Activated CD4-positive, alpha-beta T cell treated with anti-CD3 and anti-CD28 coated beads, Interleukin-2, amount 10 ng/mL, durations not matched to agents 7 days and 5 days (primary cell): ENCODE measurements at regions not wholly inside any gene's neighbourhood (a gene's known extent, or its start where the extent isn't known, plus 50 kb on each side); places are given as distances from the start of the nearest gene placed in this dataset.

Experiments used
- CTCF ChIA-PET: fragments of 350-600 bp; sonication (Branson Sonifier 250); formaldehyde crosslinking; loops from one replicate; lab custom pipeline; 2021; ENCODE audit warnings: antibody characterized with exemption; lab: Charles Lee
- POLR2A ChIA-PET: fragments of 350-600 bp; sonication (Branson Sonifier 250); formaldehyde crosslinking; loops from one replicate; lab custom pipeline; 2021; ENCODE audit warnings: antibody characterized with exemption; lab: Charles Lee
- DNase-seq: peaks from one replicate; pipeline ENCODE4 v3.0.0-alpha.2; 2020
- H3K27ac Mint-ChIP-seq: one replicate; pipeline ENCODE4 v1.8.0; 2021; ENCODE audit warnings: mild to moderate bottlenecking, moderate library complexity, mixed read lengths
- H3K27me3 Mint-ChIP-seq: one replicate; pipeline ENCODE4 v1.8.0; 2021; ENCODE audit warnings: mixed read lengths
- H3K36me3 Mint-ChIP-seq: one replicate; pipeline ENCODE4 v1.8.0; 2021; ENCODE audit warnings: low read depth, mixed read lengths
- H3K4me1 Mint-ChIP-seq: one replicate; pipeline ENCODE4 v1.8.0; 2021; ENCODE audit warnings: mixed read lengths
- H3K4me3 Mint-ChIP-seq: one replicate; pipeline ENCODE4 v1.8.0; 2021; ENCODE audit warnings: mild to moderate bottlenecking, moderate library complexity, mixed read lengths
- H3K9me3 Mint-ChIP-seq: one replicate; pipeline ENCODE4 v1.8.0; 2021; ENCODE audit warnings: mixed read lengths

GRCh38 chr11:111128076-111128870 is 117.3 kb upstream of the POU2AF2 start:
- Mint-ChIP-seq H3K27me3 (peaks cover 8% of the 10 kb centered on the region), H3K9me3 (no peaks in the 10 kb centered on the region), H3K27ac (no peak overlapping the region), H3K4me1 (no peaks in the 10 kb centered on the region), H3K36me3 (no peaks in the 10 kb centered on the region), H3K4me3 (no peak overlapping the region)
- POLR2A ChIA-PET = no interaction called here
- CTCF ChIA-PET = no interaction called here
- DNase-seq = no peak

DNA sequence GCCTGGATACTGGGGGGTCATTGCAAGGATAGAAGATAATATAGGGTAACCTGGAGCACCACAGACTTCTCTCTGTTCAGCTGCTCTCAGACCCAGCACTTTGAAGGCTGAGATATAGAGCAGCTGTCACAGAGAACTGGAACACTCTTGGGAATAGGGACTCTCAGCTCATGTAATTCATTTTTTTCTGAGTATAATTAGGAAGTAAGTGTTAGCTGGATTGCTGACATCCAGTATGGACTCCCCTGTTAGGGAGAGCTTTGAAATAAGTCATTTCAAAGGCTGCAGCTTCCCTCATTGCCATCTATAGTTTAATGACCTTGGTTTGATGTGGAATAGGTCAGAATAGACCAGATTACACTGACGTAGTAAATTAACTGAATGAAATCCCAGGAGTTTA is 120.8 kb upstream of the POU2AF2 start:
- Mint-ChIP-seq H3K9me3 (no peaks in the 10 kb centered on the region), H3K27ac (no peak overlapping the region), H3K36me3 (no peaks in the 10 kb centered on the region), H3K4me3 (no peak overlapping the region), H3K4me1 (no peaks in the 10 kb centered on the region), H3K27me3 (peaks cover 5% of the 10 kb centered on the region)
- ChIA-PET CTCF (no interaction called here), POLR2A (no interaction called here)
- DNase-seq = no peak

DNA sequence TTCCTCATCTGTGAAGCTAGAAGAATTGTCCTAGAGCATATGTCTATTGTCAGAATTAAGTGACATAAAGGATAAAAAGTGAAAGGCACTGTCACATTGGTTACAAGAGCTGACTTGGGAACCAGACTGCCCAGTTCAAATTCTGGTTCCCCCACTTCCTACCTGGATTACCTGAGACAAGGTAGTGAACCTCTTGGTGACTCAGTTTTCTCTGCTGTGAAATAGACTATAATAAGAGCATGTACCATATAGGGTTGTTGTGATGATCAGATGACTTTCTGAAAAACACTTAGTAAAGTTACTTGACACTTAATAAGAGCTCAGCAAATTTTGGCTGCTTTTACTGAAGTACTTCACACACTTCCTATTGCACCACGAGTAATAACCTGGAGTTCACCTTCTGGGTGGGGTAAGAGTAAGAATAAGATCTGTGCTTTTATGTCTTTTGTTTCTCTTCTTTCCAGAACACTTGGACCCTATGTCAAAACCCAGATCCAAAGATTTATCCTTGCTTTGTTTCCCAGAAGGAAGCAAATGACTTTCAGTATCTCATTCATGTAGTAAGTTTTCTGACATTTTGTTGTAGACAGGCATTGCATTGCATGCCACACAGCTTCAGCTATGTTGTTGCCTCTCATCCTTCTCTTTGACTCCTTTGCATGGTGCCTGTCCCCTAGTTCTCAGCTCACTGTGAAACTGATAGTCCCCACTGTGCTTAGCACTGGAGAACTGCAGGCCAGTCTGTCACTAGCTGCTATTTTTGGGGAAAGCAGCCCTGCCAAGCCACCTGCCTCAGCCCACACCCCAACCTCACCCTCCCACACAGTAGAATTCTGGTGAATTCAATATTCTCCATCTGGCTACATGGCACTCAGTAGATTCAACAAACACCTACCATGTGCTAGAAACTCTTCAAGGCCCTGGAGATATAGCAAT is 121.8 kb upstream of the POU2AF2 start:
- DNase-seq = no peak
- H3K36me3 Mint-ChIP-seq = no peaks in the 10 kb centered on the region
- H3K27ac Mint-ChIP-seq = no peak overlapping the region
- POLR2A ChIA-PET = no interaction called here
- H3K27me3 Mint-ChIP-seq = peaks cover 5% of the 10 kb centered on the region
- H3K9me3 Mint-ChIP-seq = no peaks in the 10 kb centered on the region
- H3K4me3 Mint-ChIP-seq = no peak overlapping the region
- CTCF ChIA-PET = interaction anchor here (0.5 kb wide), 1 partner anchor 9 kb away, joined by 5 read pairs; no protein-coding TSS in a partner anchor
- no peaks in the 10 kb centered on the region for H3K4me1 Mint-ChIP-seq

DNA sequence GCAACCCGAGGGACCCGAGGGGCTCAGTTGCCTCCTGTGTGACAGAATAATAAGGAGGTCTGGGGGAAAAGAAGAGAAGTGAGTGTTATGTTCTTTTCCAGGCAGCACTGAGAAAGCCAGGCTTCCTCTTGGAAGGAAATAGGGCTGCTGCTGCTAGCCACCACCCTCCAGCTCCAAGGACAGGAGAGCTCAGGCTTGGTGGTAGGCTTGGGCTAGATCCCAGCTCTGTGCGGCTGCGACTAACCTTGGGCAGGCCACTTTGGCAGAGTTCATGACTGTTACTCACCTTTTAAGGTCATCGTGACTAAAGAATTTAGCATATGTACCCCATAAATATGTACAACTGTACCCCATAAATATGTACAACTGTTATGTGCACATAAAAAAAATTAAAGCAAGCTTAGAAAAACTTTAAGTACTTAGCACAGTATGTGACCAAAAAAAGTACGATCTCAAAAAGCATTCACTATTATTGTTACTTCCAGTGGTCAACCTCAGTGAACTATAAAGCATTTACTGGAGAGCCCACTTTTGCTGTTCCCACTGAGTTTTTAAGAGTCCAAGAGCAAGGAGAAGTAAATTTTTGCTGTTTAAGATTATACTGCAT is 124.7 kb upstream of the POU2AF2 start:
- CTCF ChIA-PET = no interaction called here

DNA sequence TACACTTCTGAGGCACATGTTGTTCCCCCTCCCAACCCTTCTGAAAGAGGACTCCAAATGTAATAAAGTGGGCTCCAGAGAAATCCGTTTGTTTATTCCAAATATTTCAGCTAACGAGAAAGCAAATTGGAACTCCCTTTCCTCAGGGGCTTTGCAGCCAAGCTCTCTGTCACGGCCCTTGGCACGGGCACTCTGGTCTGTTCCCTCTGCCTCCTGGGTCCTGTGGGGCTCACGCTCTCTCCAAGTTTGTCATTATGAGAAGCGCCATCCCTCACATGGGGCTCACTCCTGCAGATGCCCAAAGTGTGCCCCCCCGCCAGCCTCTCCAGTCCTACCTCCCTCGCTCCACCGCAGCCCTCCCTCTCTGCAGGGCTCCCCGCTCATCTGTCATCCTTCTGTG is 125.4 kb upstream of the POU2AF2 start:
- Mint-ChIP-seq H3K36me3 (no peaks in the 10 kb centered on the region), H3K27ac (no peak overlapping the region), H3K27me3 (no peaks in the 10 kb centered on the region), H3K4me1 (no peaks in the 10 kb centered on the region), H3K4me3 (no peak overlapping the region), H3K9me3 (no peaks in the 10 kb centered on the region)
- no peak for DNase-seq
- POLR2A ChIA-PET = no interaction called here
- CTCF ChIA-PET = no interaction called here

More for the DNA sequence above, 124.7 kb upstream of the POU2AF2 start:
- Mint-ChIP-seq H3K27ac (no peak overlapping the region), H3K36me3 (no peaks in the 10 kb centered on the region), H3K9me3 (no peaks in the 10 kb centered on the region), H3K4me3 (no peak overlapping the region), H3K27me3 (no peaks in the 10 kb centered on the region), H3K4me1 (no peaks in the 10 kb centered on the region)
- no peak for DNase-seq
- POLR2A ChIA-PET = no interaction called here

DNA sequence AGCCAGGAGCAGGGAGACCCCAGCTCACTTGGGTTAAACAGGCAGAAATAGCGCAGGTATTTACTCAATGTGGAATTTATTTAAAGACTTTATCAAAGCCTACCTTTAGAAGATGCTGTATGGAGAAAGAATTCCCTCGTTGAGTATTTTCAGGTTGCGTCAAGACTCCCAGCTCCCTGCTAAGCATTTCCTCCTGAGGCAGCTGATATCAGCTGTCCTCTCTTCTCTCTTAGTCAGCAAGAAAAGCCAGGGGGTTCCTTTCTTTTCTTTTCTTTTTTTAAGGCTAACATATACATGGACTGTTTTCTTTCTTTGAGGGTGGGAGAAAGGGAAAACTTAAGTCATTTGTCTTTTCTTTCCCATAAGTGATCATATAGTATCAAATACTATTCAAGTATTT is 125.8 kb upstream of the POU2AF2 start:
- Mint-ChIP-seq H3K27ac (no peak overlapping the region), H3K36me3 (no peaks in the 10 kb centered on the region), H3K4me3 (no peak overlapping the region), H3K9me3 (no peaks in the 10 kb centered on the region), H3K27me3 (no peaks in the 10 kb centered on the region), H3K4me1 (no peaks in the 10 kb centered on the region)
- ChIA-PET POLR2A (no interaction called here), CTCF (no interaction called here)
- DNase-seq = no peak

DNA sequence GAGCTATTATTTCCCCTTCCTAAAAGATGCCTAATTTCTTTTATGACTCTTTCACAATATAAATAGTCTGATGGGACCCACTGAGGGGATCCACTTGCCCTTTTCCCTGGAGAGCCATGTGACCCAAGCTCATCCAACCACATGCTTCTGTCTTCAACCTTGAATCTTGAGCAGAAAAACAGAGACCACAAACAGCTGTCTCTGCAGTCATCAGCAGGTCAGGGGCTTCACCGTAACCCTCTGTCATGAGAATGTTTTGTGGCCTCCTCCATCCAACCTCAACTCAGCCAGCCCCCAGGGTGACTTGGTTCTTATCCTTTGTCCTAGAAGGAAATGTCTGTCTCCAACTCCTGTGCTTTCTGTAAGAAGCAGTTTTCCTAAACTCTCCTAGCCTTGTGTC is 129.6 kb upstream of the POU2AF2 start:
- DNase-seq = no peak
- ChIA-PET CTCF (no interaction called here), POLR2A (no interaction called here)
- Mint-ChIP-seq H3K9me3 (no peaks in the 10 kb centered on the region), H3K27ac (no peak overlapping the region), H3K4me1 (no peaks in the 10 kb centered on the region), H3K4me3 (no peak overlapping the region), H3K36me3 (no peaks in the 10 kb centered on the region), H3K27me3 (no peaks in the 10 kb centered on the region)

GRCh38 chr11:111114091-111114490 is 131.4 kb upstream of the POU2AF2 start:
- ChIA-PET CTCF (no interaction called here), POLR2A (no interaction called here)
- H3K27ac Mint-ChIP-seq = no peak overlapping the region
- H3K4me3 Mint-ChIP-seq = no peak overlapping the region
- no peaks in the 10 kb centered on the region for H3K27me3 Mint-ChIP-seq
- DNase-seq = no peak
- H3K36me3 Mint-ChIP-seq = no peaks in the 10 kb centered on the region
- no peaks in the 10 kb centered on the region for H3K9me3 Mint-ChIP-seq
- no peaks in the 10 kb centered on the region for H3K4me1 Mint-ChIP-seq

DNA sequence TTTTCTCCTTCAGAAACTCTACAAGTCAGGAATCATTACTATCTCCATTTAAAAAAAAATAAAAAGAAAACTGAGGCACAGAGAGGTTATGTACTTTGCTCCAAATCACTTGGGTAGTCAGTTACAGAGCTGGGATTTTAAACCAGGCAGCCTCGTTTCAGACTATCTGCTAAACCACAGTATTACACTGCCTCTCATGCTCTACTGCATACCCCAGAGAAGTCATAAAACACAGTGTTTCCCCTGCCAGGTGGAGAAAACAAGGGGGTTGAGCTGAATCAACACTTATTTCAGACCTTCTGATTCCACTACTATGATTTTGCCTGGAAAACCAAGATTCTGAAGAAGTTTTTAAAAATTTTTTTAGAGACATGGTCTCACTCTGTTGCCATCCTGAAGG is 132.9 kb upstream of the POU2AF2 start:
- Mint-ChIP-seq H3K27ac (no peak overlapping the region), H3K4me3 (no peak overlapping the region), H3K27me3 (peaks cover under 1% of the 10 kb centered on the region), H3K9me3 (no peaks in the 10 kb centered on the region), H3K36me3 (no peaks in the 10 kb centered on the region), H3K4me1 (no peaks in the 10 kb centered on the region)
- POLR2A ChIA-PET = no interaction called here
- no peak for DNase-seq
- CTCF ChIA-PET = no interaction called here

GRCh38 chr11:111107501-111107900 is 138.0 kb upstream of the POU2AF2 start:
- no peaks in the 10 kb centered on the region for H3K36me3 Mint-ChIP-seq
- ChIA-PET CTCF (no interaction called here), POLR2A (no interaction called here)
- H3K27ac Mint-ChIP-seq = no peak overlapping the region
- no peak for DNase-seq
- H3K4me3 Mint-ChIP-seq = no peak overlapping the region
- no peaks in the 10 kb centered on the region for H3K4me1 Mint-ChIP-seq
- no peaks in the 10 kb centered on the region for H3K9me3 Mint-ChIP-seq
- H3K27me3 Mint-ChIP-seq = peaks cover 21% of the 10 kb centered on the region

GRCh38 chr11:111106641-111107040 is 138.9 kb upstream of the POU2AF2 start:
- H3K9me3 Mint-ChIP-seq = no peaks in the 10 kb centered on the region
- ChIA-PET POLR2A (no interaction called here), CTCF (no interaction called here)
- DNase-seq = no peak
- H3K36me3 Mint-ChIP-seq = no peaks in the 10 kb centered on the region
- H3K4me1 Mint-ChIP-seq = no peaks in the 10 kb centered on the region
- H3K4me3 Mint-ChIP-seq = no peak overlapping the region
- H3K27me3 Mint-ChIP-seq = peaks cover 25% of the 10 kb centered on the region
- H3K27ac Mint-ChIP-seq = no peak overlapping the region

GRCh38 chr11:111105566-111105965 is 140.0 kb upstream of the POU2AF2 start:
- no peaks in the 10 kb centered on the region for H3K9me3 Mint-ChIP-seq
- no peaks in the 10 kb centered on the region for H3K36me3 Mint-ChIP-seq
- H3K4me1 Mint-ChIP-seq = no peaks in the 10 kb centered on the region

GRCh38 chr11:111104185-111104584 is 141.3 kb upstream of the POU2AF2 start:
- ChIA-PET CTCF (no interaction called here), POLR2A (no interaction called here)
- Mint-ChIP-seq H3K9me3 (no peaks in the 10 kb centered on the region), H3K4me1 (no peaks in the 10 kb centered on the region), H3K36me3 (no peaks in the 10 kb centered on the region), H3K27ac (no peak overlapping the region), H3K4me3 (no peak overlapping the region), H3K27me3 (peaks cover 25% of the 10 kb centered on the region)
- DNase-seq = no peak

More at GRCh38 chr11:111105566-111105965, 140.0 kb upstream of the POU2AF2 start:
- POLR2A ChIA-PET = no interaction called here
- no peak overlapping the region for H3K4me3 Mint-ChIP-seq
- peaks cover 25% of the 10 kb centered on the region for H3K27me3 Mint-ChIP-seq
- no peak for DNase-seq
- CTCF ChIA-PET = no interaction called here
- no peak overlapping the region for H3K27ac Mint-ChIP-seq
